Posterior vena cava (tissue), 2 donors: ENCODE measurements at regions not wholly inside any gene's neighbourhood (a gene's known extent, or its start where the extent isn't known, plus 50 kb on each side); places are given as distances from the start of the nearest gene placed in this dataset.

Experiments used
- DNase-seq: peaks from one replicate; pipeline ENCODE4 v3.0.0-alpha.2; 2020; ENCODE audit warnings: low spot score
- intact Hi-C, 2 donors: fragments of 100-400 bp; cut with DNase I; formaldehyde crosslinking; loops; one replicate each; pipeline versions ENCODE4 v1.14.1 to v1.14.2; 2022 to 2023
- donor health status: DM: yes; HTN: yes; CAD: no.
- donor health status: DM: yes; HTN: yes; CAD: no.

- intact Hi-C loops, result no loop called here
- no peak for DNase-seq
Observed at GRCh38 chr5:25948278-25948677, 1090.1 kb downstream of the CDH9 start.

- no peak for DNase-seq
- intact Hi-C loops, result no loop called here
Observed at GRCh38 chr5:25944786-25945185, 1093.6 kb downstream of the CDH9 start.

- intact Hi-C loops, result no loop called here
Observed at GRCh38 chr5:25909163-25909562, 1129.2 kb downstream of the CDH9 start.

GRCh38 chr5:25905646-25906045 is 1132.7 kb downstream of the CDH9 start:
- no peak for DNase-seq
- intact Hi-C loops, result no loop called here

More at GRCh38 chr5:25909163-25909562, 1129.2 kb downstream of the CDH9 start:
- no peak for DNase-seq

GRCh38 chr5:25892211-25892610 is 1146.2 kb downstream of the CDH9 start:
- DNase-seq, result no peak
- intact Hi-C loops, result no loop called here

GRCh38 chr5:25891691-25892090 is 1146.7 kb downstream of the CDH9 start:
- no peak for DNase-seq
- intact Hi-C loops, result no loop called here

GRCh38 chr5:25881318-25882036 is 1156.9 kb downstream of the CDH9 start:
- intact Hi-C loops, result no loop called here
- no peak for DNase-seq

GRCh38 chr5:25863811-25864210 is 1174.6 kb downstream of the CDH9 start:
- no peak for DNase-seq
- intact Hi-C loops, result no loop called here

GRCh38 chr5:25862276-25862675 is 1176.1 kb downstream of the CDH9 start:
- DNase-seq, result no peak
- intact Hi-C loops, result no loop called here

- DNase-seq, result no peak
- intact Hi-C loops, result no loop called here
Observed at GRCh38 chr5:25858019-25858418, 1180.4 kb downstream of the CDH9 start.

- DNase-seq, result no peak
- intact Hi-C loops, result no loop called here
Observed at GRCh38 chr5:25851301-25851700, 1187.1 kb downstream of the CDH9 start.

- no peak for DNase-seq
Observed at GRCh38 chr5:25850581-25850980, 1187.8 kb downstream of the CDH9 start.

GRCh38 chr5:25849270-25849669 is 1189.1 kb downstream of the CDH9 start:
- intact Hi-C loops, result no loop called here
- no peak for DNase-seq

More at GRCh38 chr5:25850581-25850980, 1187.8 kb downstream of the CDH9 start:
- intact Hi-C loops, result no loop called here

GRCh38 chr5:25823330-25823873 is 1178.6 kb upstream of the CDH10 start:
- no peak for DNase-seq
- intact Hi-C loops, result no loop called here
